ENCODE measurements at regions not wholly inside any gene's neighbourhood (a gene's known extent, or its start where the extent isn't known, plus 50 kb on each side); places are given as distances from the start of the nearest gene placed in this dataset.
"Not testable (repeated sequence)": the region's sequence is repeated elsewhere in the genome, so short reads cannot be mapped to it uniquely, and the experiment has no call there.

GRCh38 chr19:30066781-30067759, 125.0 kb downstream of the URI1 start:
- no peak overlapping the region for H3K27ac Mint-ChIP-seq
- POLR2A ChIA-PET = no interaction called here

GRCh38 chr19:30067956-30068506, 126.0 kb downstream of the URI1 start:
- H3K4me1 Mint-ChIP-seq; DNase-seq; H3K36me3 Mint-ChIP-seq (ENCODE audit: low read depth); CTCF ChIA-PET; H3K4me3 Mint-ChIP-seq; H3K9me3 Mint-ChIP-seq; H3K27ac Mint-ChIP-seq; POLR2A ChIA-PET; H3K27me3 Mint-ChIP-seq: not testable (repeated sequence)

More at GRCh38 chr19:30066781-30067759, 125.0 kb downstream of the URI1 start:
- Mint-ChIP-seq H3K9me3 (no peaks in the 10 kb centered on the region), H3K4me3 (no peak overlapping the region), H3K27me3 (no peaks in the 10 kb centered on the region), H3K4me1 (no peaks in the 10 kb centered on the region), H3K36me3 (ENCODE audit: low read depth) (no peaks in the 10 kb centered on the region)
- no peak for DNase-seq
- CTCF ChIA-PET = interaction anchor here (0.9 to 1.0 kb wide), 2 partner anchors 9 to 210 kb away, joined by 3 read pairs; no protein-coding TSS in a partner anchor

- no peaks in the 10 kb centered on the region for H3K27me3 Mint-ChIP-seq
- CTCF ChIA-PET = no interaction called here
- no peaks in the 10 kb centered on the region for H3K4me1 Mint-ChIP-seq
- POLR2A ChIA-PET = no interaction called here
- no peaks in the 10 kb centered on the region for H3K36me3 Mint-ChIP-seq (ENCODE audit: low read depth)
- H3K4me3 Mint-ChIP-seq = no peak overlapping the region
- no peak overlapping the region for H3K27ac Mint-ChIP-seq
- no peak for DNase-seq
- no peaks in the 10 kb centered on the region for H3K9me3 Mint-ChIP-seq
Measured at GRCh38 chr19:30068528-30069395, 126.7 kb downstream of the URI1 start.

DNA sequence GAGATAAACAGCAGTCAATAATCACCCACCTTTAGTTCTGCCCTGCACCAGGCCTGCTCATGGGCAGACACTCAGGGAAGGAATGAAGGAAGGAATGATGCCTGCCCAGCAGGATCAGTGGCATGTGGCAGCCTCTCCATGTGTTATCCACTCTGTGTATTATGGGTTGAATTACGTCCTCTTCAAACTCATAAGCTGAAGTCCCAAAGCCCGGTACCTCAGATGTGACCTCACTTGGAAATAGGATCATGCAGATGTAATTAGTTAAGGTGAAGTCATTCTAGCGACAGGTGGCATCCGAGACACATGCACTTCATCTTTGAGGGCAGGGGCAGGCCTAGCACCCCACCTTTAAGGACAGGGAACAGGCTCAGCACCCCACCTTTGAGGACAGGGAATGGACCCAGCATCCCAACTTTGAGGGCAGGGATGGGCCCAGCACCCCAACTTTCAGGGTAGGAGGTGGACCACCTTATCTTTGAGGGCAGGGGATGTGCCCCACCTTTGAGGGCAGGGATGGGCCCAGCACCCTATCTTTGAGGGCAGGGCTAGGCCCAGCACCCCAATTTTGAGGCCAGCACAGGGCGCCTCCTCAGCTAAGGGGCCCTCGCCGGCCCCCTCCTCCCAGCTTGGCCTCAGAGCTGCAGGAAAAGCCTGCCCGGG, 127.6 kb downstream of the URI1 start:
- Mint-ChIP-seq H3K27ac (no peak overlapping the region), H3K27me3 (no peaks in the 10 kb centered on the region), H3K36me3 (ENCODE audit: low read depth) (no peaks in the 10 kb centered on the region), H3K9me3 (no peaks in the 10 kb centered on the region), H3K4me1 (no peaks in the 10 kb centered on the region), H3K4me3 (no peak overlapping the region)
- no peak for DNase-seq
- POLR2A ChIA-PET = no interaction called here
- CTCF ChIA-PET = no interaction called here

GRCh38 chr19:30070198-30070967, 128.3 kb downstream of the URI1 start:
- ChIA-PET POLR2A (no interaction called here), CTCF (no interaction called here)
- no peaks in the 10 kb centered on the region for H3K9me3 Mint-ChIP-seq
- H3K36me3 Mint-ChIP-seq (ENCODE audit: low read depth) = no peaks in the 10 kb centered on the region
- H3K27ac Mint-ChIP-seq = no peak overlapping the region
- H3K4me1 Mint-ChIP-seq = no peaks in the 10 kb centered on the region
- no peak overlapping the region for H3K4me3 Mint-ChIP-seq
- DNase-seq = no peak
- no peaks in the 10 kb centered on the region for H3K27me3 Mint-ChIP-seq

GRCh38 chr19:30070968-30071632, 129.1 kb downstream of the URI1 start:
- Mint-ChIP-seq H3K9me3 (no peaks in the 10 kb centered on the region), H3K36me3 (ENCODE audit: low read depth) (no peaks in the 10 kb centered on the region), H3K4me1 (no peaks in the 10 kb centered on the region), H3K4me3 (no peak overlapping the region), H3K27me3 (no peaks in the 10 kb centered on the region), H3K27ac (no peak overlapping the region)
- ChIA-PET CTCF (no interaction called here), POLR2A (no interaction called here)
- no peak for DNase-seq

DNA sequence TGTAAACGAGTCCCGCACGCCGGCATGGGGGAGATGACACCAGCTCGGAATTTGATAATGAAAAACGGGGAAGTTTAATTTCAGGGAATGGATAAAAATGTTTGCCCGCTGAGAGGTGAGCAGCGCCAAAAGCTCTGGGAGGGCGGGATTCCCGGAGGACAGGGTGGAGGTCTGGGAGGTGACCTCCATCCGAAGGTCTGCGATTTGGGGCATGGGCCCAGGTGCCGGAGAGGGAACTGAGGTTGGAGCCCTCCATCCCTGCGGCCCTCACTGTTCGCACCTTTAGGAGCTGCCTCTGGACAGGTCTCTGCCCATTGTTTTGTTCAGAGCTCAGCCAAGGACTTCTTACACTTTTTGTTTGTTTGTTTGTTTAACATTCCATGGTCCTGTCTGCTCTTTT, 129.8 kb downstream of the URI1 start:
- DNase-seq = no peak
- CTCF ChIA-PET = no interaction called here
- H3K27me3 Mint-ChIP-seq = no peaks in the 10 kb centered on the region
- H3K4me3 Mint-ChIP-seq = no peak overlapping the region
- POLR2A ChIA-PET = no interaction called here
- H3K4me1 Mint-ChIP-seq = no peaks in the 10 kb centered on the region
- H3K36me3 Mint-ChIP-seq (ENCODE audit: low read depth) = no peaks in the 10 kb centered on the region
- no peak overlapping the region for H3K27ac Mint-ChIP-seq
- no peaks in the 10 kb centered on the region for H3K9me3 Mint-ChIP-seq

DNA sequence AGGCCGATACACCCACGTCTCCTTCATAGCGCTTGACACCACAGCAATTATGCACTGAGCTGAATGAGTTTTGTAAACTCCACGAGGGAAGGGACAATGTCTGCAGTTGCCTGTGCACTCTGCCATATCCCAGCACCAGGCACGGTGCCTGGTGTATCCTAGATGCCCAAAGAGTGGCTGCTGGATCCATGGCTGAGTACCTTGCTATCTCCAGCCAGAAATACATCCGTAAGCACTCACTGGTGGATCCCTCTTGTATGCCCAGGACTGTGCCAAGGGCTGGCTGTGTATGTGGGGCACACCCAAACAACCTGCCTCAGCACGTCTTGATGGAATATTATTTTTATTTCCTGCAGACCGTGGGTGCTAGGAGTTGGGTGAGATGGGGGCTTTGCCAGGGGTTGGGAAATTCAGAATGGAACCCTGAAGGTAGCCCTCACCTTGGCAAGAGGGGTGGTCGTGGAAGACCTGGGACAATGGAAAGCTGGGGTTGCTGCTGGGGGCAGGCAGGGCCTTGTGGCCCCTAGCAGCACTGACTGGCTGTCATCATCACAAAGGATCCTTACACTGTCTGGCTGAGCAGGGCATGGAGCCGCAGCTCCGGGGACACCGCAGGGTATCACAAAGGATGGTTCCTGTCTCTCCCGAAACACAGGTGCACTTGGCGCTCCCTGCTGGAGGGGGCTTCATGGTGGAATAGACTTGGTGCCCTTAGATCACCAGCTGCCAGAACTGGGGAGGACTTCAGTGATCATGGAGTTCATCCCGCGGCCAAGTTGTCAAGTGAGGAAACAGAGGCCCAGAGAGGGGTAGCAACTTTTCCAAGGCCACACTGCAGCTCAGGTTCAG, 131.3 kb downstream of the URI1 start:
- DNase-seq = no peak

DNA sequence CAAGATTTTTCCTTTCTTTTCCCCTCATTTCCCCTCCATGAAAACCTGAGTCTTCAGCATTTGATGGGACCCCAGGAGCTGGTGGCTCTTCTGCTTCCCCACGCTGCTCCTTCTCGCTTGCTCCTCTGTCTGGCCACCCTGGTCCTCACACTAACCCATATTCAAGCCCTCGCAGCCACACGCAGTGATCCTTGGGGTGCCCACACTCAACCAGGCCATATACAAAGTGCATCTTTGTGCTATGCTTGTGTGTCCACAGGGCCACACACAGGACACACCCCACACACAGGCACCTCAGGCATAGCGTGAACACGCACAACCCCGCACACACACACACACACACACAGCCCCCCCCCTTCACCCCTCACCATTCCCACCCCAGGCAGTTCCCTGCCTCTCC, 132.1 kb downstream of the URI1 start:
- H3K4me1 Mint-ChIP-seq = no peaks in the 10 kb centered on the region
- H3K27me3 Mint-ChIP-seq = peaks cover 3% of the 10 kb centered on the region
- ChIA-PET CTCF (no interaction called here), POLR2A (no interaction called here)
- no peak for DNase-seq
- no peaks in the 10 kb centered on the region for H3K36me3 Mint-ChIP-seq (ENCODE audit: low read depth)
- H3K4me3 Mint-ChIP-seq = no peak overlapping the region
- no peaks in the 10 kb centered on the region for H3K9me3 Mint-ChIP-seq
- H3K27ac Mint-ChIP-seq = no peak overlapping the region

More for the DNA sequence above, 131.3 kb downstream of the URI1 start:
- Mint-ChIP-seq H3K4me3 (no peak overlapping the region), H3K9me3 (no peaks in the 10 kb centered on the region), H3K27me3 (peaks cover 3% of the 10 kb centered on the region), H3K27ac (no peak overlapping the region), H3K4me1 (no peaks in the 10 kb centered on the region), H3K36me3 (ENCODE audit: low read depth) (no peaks in the 10 kb centered on the region)
- ChIA-PET POLR2A (no interaction called here), CTCF (no interaction called here)

GRCh38 chr19:30074741-30075715, 133.0 kb downstream of the URI1 start:
- DNase-seq = no peak
- Mint-ChIP-seq H3K27ac (no peak overlapping the region), H3K4me1 (no peaks in the 10 kb centered on the region), H3K36me3 (ENCODE audit: low read depth) (no peaks in the 10 kb centered on the region), H3K27me3 (peaks cover 5% of the 10 kb centered on the region), H3K9me3 (no peaks in the 10 kb centered on the region), H3K4me3 (no peak overlapping the region)
- ChIA-PET POLR2A (no interaction called here), CTCF (no interaction called here)
